DMS114 treated with DMSO at 0.1 percent for 48 hours (cell line): ENCODE measurements at regions not wholly inside any gene's neighbourhood (a gene's known extent, or its start where the extent isn't known, plus 50 kb on each side); places are given as distances from the start of the nearest gene placed in this dataset.
"Not testable (repeated sequence)": the region's sequence is repeated elsewhere in the genome, so short reads cannot be mapped to it uniquely, and the experiment has no call there.

ENCODE experiments used
- DNase-seq: peaks from one replicate; lab custom pipeline; 2025; ENCODE audit not compliant: unreplicated experiment; lab: John Stamatoyannopoulos, UW

- no peak for DNase-seq
Observed at GRCh38 chr14:59037620-59038019, 150.8 kb upstream of the DAAM1 start.

- DNase-seq = no peak
Observed at GRCh38 chr14:59038746-59039145, 149.7 kb upstream of the DAAM1 start.

- DNase-seq = no peak
Observed at GRCh38 chr14:59041308-59041707, 147.2 kb upstream of the DAAM1 start.

- DNase-seq = no peak
Observed at GRCh38 chr14:59044707-59045106, 143.8 kb upstream of the DAAM1 start.

GRCh38 chr14:59046746-59047145 lies 141.7 kb upstream of the DAAM1 start:
- DNase-seq = no peak

- no peak for DNase-seq
Observed at GRCh38 chr14:59055006-59055405, 133.5 kb upstream of the DAAM1 start.

- DNase-seq = peak; percentile 13
Observed at GRCh38 chr14:59055439-59056045, 132.9 kb upstream of the DAAM1 start.

GRCh38 chr14:59057551-59057950 lies 130.9 kb upstream of the DAAM1 start:
- no peak for DNase-seq

GRCh38 chr14:59058776-59059175 lies 129.7 kb upstream of the DAAM1 start:
- not testable (repeated sequence) for DNase-seq

GRCh38 chr14:59060841-59061240 lies 127.6 kb upstream of the DAAM1 start:
- no peak for DNase-seq

GRCh38 chr14:59061292-59061691 lies 127.2 kb upstream of the DAAM1 start:
- DNase-seq = no peak

GRCh38 chr14:59063259-59063658 lies 125.2 kb upstream of the DAAM1 start:
- no peak for DNase-seq

- no peak for DNase-seq
Observed at GRCh38 chr14:59067127-59067894, 121.2 kb upstream of the DAAM1 start.

GRCh38 chr14:59069163-59069854 lies 119.2 kb upstream of the DAAM1 start:
- no peak for DNase-seq

GRCh38 chr14:59075506-59075905 lies 113.0 kb upstream of the DAAM1 start:
- DNase-seq = no peak

- no peak for DNase-seq
Observed at GRCh38 chr14:59081720-59082119, 106.7 kb upstream of the DAAM1 start.

- no peak for DNase-seq
Observed at GRCh38 chr14:59085207-59085739, 103.2 kb upstream of the DAAM1 start.

GRCh38 chr14:59086241-59086882 lies 102.1 kb upstream of the DAAM1 start:
- DNase-seq = no peak

GRCh38 chr14:59087240-59087639 lies 101.2 kb upstream of the DAAM1 start:
- no peak for DNase-seq

- no peak for DNase-seq
Observed at GRCh38 chr14:59087711-59088110, 100.8 kb upstream of the DAAM1 start.

- DNase-seq = no peak
Observed at GRCh38 chr14:59090572-59090971, 97.9 kb upstream of the DAAM1 start.
